Osteocyte (in vitro differentiated cells): ENCODE measurements at regions not wholly inside any gene's neighbourhood (a gene's known extent, or its start where the extent isn't known, plus 50 kb on each side); places are given as distances from the start of the nearest gene placed in this dataset.

Experiments
- DNase-seq: peaks from one replicate; pipeline ENCODE4 v3.0.0; 2021; ENCODE audit warnings: mixed read lengths; ENCODE audit not compliant: unreplicated experiment; ENCODE audit errors: extremely low spot score
- H3K27ac Mint-ChIP-seq: one replicate; pipeline ENCODE4 v1.8.0; 2021; ENCODE audit warnings: mild to moderate bottlenecking, mixed read lengths; ENCODE audit not compliant: unreplicated experiment
- H3K27me3 Mint-ChIP-seq: one replicate; pipeline ENCODE4 v1.8.0; 2021; ENCODE audit warnings: mixed read lengths; ENCODE audit not compliant: unreplicated experiment
- H3K36me3 Mint-ChIP-seq: one replicate; pipeline ENCODE4 v1.8.0; 2021; ENCODE audit warnings: mixed read lengths; ENCODE audit not compliant: unreplicated experiment
- H3K4me1 Mint-ChIP-seq: one replicate; pipeline ENCODE4 v1.8.0; 2021; ENCODE audit warnings: mixed read lengths; ENCODE audit not compliant: unreplicated experiment
- H3K4me3 Mint-ChIP-seq: one replicate; pipeline ENCODE4 v1.8.0; 2021; ENCODE audit warnings: mild to moderate bottlenecking, moderate library complexity, mixed read lengths; ENCODE audit not compliant: unreplicated experiment
- H3K9me3 Mint-ChIP-seq: one replicate; pipeline ENCODE4 v1.8.0; 2021; ENCODE audit warnings: mixed read lengths; ENCODE audit not compliant: unreplicated experiment
- TF ChIP-seq, protein P1 (sequence below): fragments of 200-600 bp; sonication (generic); IDR thresholded peaks from 2 replicates; pipeline ENCODE4 v1.5.0; 2021; ENCODE audit warnings: antibody characterized with exemption, mild to moderate bottlenecking, moderate library complexity

DNA sequence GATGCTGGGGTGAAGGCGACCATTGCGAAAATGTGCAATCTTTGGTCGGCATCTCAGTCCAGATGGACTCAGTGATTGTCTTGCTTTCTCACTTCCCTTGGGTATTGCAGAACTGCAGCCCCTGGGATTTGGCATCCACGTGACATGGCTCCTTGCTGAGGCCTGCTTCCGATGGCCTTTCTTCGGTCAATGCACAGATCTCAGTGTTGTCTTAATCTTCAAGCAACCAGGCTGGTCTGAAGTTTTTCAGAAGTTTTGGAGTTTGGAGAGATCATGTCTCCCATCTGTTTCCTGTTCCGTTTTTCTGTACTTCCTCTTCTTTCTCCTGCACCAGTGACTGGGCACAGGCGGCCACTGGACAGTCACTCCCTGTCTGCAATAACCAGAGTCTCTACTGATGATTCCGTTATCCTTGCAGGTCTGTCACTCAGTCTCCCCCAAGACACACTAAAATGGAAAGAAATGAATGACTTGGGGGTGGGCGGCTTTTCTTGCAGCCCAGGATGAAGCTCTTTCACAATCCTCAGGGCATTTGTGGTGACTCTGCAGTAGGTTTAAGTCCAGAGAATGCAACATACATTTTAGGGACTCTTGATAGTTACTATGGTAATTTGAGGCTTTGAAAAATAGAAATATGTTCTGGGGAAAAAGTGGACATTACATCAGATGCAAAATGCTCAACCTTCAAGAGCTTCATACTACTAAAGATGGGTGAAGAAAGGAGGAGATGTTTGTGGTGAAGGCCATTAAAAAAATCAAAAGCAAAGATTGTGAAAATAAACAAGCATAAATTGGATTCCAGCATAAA lies 106.3 kb upstream of the ZFHX3 start:
- no peak for DNase-seq
- H3K27ac Mint-ChIP-seq = no peak overlapping the region

GRCh38 chr16:73152386-73153125 lies 104.6 kb upstream of the ZFHX3 start:
- H3K27me3 Mint-ChIP-seq = no peaks in the 10 kb centered on the region
- TF ChIP-seq, protein P1, sequence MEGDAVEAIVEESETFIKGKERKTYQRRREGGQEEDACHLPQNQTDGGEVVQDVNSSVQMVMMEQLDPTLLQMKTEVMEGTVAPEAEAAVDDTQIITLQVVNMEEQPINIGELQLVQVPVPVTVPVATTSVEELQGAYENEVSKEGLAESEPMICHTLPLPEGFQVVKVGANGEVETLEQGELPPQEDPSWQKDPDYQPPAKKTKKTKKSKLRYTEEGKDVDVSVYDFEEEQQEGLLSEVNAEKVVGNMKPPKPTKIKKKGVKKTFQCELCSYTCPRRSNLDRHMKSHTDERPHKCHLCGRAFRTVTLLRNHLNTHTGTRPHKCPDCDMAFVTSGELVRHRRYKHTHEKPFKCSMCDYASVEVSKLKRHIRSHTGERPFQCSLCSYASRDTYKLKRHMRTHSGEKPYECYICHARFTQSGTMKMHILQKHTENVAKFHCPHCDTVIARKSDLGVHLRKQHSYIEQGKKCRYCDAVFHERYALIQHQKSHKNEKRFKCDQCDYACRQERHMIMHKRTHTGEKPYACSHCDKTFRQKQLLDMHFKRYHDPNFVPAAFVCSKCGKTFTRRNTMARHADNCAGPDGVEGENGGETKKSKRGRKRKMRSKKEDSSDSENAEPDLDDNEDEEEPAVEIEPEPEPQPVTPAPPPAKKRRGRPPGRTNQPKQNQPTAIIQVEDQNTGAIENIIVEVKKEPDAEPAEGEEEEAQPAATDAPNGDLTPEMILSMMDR = no peak
- H3K27ac Mint-ChIP-seq = no peak overlapping the region
- no peaks in the 10 kb centered on the region for H3K9me3 Mint-ChIP-seq
- DNase-seq = no peak
- no peak overlapping the region for H3K4me3 Mint-ChIP-seq
- no peaks in the 10 kb centered on the region for H3K36me3 Mint-ChIP-seq
- H3K4me1 Mint-ChIP-seq = peaks cover 8% of the 10 kb centered on the region

More for the DNA sequence above, 106.3 kb upstream of the ZFHX3 start:
- Mint-ChIP-seq H3K9me3 (peaks cover 6% of the 10 kb centered on the region), H3K4me3 (no peak overlapping the region), H3K4me1 (peaks cover 8% of the 10 kb centered on the region), H3K27me3 (no peaks in the 10 kb centered on the region), H3K36me3 (no peaks in the 10 kb centered on the region)
- TF ChIP-seq, protein P1 = no peak

DNA sequence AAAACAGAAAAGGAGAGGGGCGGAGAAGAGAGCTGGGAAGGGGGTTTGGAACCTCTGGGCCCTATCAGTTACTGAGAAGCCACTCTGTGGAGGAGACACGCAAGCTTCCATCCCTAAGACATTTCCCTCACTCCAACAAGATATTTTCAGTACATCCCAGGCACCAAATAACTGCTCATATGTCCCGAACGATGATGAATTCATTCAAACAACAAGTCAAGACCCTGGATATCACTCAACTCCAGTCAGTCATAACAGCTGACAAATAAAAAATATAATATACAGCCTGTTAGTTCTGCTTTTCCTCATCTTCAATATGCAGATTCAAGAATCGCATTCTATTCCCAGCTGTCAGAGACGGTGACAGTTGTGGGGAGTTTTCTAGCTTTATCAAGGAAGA lies 104.0 kb upstream of the ZFHX3 start:
- no peak for DNase-seq
- no peak overlapping the region for H3K27ac Mint-ChIP-seq
- TF ChIP-seq, protein P1 = no peak
- no peaks in the 10 kb centered on the region for H3K27me3 Mint-ChIP-seq
- H3K9me3 Mint-ChIP-seq = no peaks in the 10 kb centered on the region
- no peaks in the 10 kb centered on the region for H3K36me3 Mint-ChIP-seq
- no peak overlapping the region for H3K4me3 Mint-ChIP-seq
- H3K4me1 Mint-ChIP-seq = peaks cover 8% of the 10 kb centered on the region

- no peaks in the 10 kb centered on the region for H3K27me3 Mint-ChIP-seq
Observed at GRCh38 chr16:73151225-73151624, 103.3 kb upstream of the ZFHX3 start.

DNA sequence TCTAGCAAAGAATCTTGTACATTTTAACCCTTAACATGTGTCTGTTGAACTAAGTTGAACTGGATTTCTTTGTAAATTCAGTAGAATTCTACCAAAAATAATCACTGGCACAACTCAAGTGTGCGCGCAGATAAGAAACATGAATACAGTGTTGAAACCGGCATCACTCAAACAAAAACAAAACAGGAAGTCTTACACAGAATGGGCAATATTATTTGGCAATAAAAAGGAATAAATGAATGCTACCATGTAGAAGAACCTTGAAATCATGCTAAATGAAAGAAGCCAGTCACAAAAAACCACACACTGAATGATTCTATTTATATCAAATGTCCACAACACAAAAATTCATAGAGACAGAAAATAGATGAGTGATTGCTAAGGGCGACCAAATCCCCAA lies 102.9 kb upstream of the ZFHX3 start:
- H3K9me3 Mint-ChIP-seq = no peaks in the 10 kb centered on the region
- DNase-seq = no peak
- TF ChIP-seq, protein P1 = no peak
- no peaks in the 10 kb centered on the region for H3K27me3 Mint-ChIP-seq
- H3K27ac Mint-ChIP-seq = no peak overlapping the region
- peaks cover 8% of the 10 kb centered on the region for H3K4me1 Mint-ChIP-seq
- no peaks in the 10 kb centered on the region for H3K36me3 Mint-ChIP-seq
- no peak overlapping the region for H3K4me3 Mint-ChIP-seq

More at GRCh38 chr16:73151225-73151624, 103.3 kb upstream of the ZFHX3 start:
- Mint-ChIP-seq H3K4me3 (no peak overlapping the region), H3K36me3 (no peaks in the 10 kb centered on the region), H3K4me1 (peaks cover 8% of the 10 kb centered on the region), H3K9me3 (no peaks in the 10 kb centered on the region), H3K27ac (no peak overlapping the region)
- no peak for DNase-seq
- TF ChIP-seq, protein P1 = no peak
